ENCODE measurements at regions not wholly inside any gene's neighbourhood (a gene's known extent, or its start where the extent isn't known, plus 50 kb on each side); places are given as distances from the start of the nearest gene placed in this dataset.
"Not testable (repeated sequence)": the region's sequence is repeated elsewhere in the genome, so short reads cannot be mapped to it uniquely, and the experiment has no call there.

DNA sequence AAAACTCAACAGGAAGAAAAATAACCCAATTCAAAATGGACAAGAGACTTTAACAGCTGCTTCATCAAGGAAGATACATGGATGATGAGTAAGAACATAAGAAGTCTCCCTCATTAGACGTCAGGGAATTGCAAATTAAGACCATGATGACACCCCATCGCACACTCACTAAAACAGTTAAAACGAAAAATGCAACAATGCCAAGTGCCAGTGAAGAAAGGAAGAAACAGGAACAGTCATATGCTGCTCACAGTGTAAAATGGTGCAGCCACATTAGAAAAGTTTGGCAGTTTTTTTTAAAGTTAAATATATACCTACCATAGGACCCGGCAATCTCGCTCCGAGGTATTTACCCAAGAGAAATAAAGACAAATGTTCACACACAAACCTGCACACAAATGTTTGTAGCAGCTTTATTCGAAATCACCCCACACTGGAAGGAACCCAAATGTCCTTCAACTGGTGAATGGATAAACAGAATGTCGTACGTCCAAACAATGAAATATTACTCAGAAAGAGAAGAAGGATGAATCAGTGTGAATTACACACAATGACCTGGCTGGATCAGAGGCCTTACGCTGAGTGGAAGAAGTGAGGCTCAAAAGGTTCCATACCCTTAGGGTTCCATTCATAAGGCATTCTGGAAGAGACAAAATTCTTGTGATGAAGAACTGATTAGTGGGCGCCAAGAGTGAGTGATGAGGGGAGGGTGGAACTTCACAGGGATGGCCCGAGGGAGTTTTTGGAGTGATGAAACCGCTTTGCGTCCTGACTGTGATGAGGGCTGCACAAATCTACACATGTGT, 110.3 kb downstream of the C16orf95 start:
- H3K9me3 ChIP-seq (ENCODE audit: low read depth), result no peaks in the 10 kb centered on the region
- TF ChIP-seq, protein P1, sequence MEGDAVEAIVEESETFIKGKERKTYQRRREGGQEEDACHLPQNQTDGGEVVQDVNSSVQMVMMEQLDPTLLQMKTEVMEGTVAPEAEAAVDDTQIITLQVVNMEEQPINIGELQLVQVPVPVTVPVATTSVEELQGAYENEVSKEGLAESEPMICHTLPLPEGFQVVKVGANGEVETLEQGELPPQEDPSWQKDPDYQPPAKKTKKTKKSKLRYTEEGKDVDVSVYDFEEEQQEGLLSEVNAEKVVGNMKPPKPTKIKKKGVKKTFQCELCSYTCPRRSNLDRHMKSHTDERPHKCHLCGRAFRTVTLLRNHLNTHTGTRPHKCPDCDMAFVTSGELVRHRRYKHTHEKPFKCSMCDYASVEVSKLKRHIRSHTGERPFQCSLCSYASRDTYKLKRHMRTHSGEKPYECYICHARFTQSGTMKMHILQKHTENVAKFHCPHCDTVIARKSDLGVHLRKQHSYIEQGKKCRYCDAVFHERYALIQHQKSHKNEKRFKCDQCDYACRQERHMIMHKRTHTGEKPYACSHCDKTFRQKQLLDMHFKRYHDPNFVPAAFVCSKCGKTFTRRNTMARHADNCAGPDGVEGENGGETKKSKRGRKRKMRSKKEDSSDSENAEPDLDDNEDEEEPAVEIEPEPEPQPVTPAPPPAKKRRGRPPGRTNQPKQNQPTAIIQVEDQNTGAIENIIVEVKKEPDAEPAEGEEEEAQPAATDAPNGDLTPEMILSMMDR (IDR thresholded peaks at IDR 0.05; ENCODE audit: low read depth, low read length), result no peak
- H3K27me3 ChIP-seq, result no peaks in the 10 kb centered on the region
- H3K27ac ChIP-seq, result no peak overlapping the region
- peak in 1 of 2 donors; percentile 51 for DNase-seq (ENCODE audit: low read depth in 1 of 2, low spot score in 1 of 2)
- H3K4me3 ChIP-seq, result no peak overlapping the region
- H3K36me3 ChIP-seq, result no peaks in the 10 kb centered on the region
- H3K4me1 ChIP-seq (ENCODE audit: low read depth), result no peaks in the 10 kb centered on the region

DNA sequence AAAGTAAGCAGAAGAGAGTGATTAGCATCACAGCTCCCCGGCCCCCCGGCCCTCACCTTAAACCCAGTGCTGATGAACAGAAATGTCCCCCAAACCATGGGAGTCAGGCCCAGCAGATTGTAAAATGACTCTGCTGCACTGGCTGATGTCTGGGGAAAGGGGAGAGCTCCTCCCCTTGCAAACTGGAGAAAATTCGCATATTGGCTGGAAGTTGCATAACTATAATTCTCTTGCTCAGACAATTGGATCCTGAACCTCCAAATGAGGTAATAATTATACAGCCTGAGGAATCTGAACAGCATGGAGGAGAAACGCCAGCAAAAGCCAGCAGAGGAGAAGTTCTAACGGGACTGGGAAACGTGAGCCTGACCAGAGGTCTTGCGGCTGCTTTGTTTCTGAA, 109.7 kb downstream of the C16orf95 start:
- no peaks in the 10 kb centered on the region for H3K36me3 ChIP-seq
- H3K9me3 ChIP-seq (ENCODE audit: low read depth), result no peaks in the 10 kb centered on the region
- TF ChIP-seq, protein P1 (IDR thresholded peaks at IDR 0.05; ENCODE audit: low read depth, low read length), result no peak
- H3K4me3 ChIP-seq, result no peak overlapping the region
- H3K27me3 ChIP-seq, result no peaks in the 10 kb centered on the region
- H3K4me1 ChIP-seq (ENCODE audit: low read depth), result no peaks in the 10 kb centered on the region
- peak in 1 of 2 donors; percentile 90 for DNase-seq (ENCODE audit: low read depth in 1 of 2, low spot score in 1 of 2)
- no peak overlapping the region for H3K27ac ChIP-seq

DNA sequence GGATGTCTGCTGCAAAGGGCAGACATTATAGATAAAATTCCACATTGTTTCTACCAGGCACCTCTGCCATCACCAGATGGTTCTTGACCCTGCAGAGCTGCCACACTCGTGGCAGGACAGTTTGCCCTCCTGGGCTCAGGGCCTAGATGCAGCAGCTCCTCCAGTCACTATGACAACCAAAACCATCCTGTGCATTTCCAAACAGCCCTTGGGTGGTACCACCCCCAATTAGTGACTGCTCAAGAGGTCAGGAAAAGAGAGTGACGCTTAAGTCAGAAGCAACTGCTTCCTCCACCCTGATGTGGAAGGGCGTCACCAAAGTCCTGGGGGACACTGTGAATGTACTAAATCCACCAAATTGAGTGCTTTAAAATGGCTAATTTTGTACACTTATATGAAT, 109.2 kb downstream of the C16orf95 start:
- no peak overlapping the region for H3K27ac ChIP-seq

DNA sequence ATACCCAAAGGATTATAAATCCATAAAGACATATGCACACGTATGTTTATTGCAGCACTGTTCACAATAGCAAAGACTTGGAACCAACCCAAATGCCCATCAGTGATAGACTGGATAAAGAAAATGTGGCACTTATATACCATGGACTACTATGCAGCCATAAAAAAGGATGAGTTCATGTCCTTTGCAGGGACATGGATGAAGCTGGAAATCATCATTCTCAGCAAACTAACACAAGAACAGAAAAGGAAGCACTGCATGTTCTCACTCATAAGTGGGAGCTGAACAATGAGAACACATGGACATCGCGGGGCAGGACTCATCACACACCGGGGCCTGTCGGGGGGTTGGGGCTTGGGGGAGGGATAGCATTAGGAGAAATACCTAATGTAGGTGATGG, 108.2 kb downstream of the C16orf95 start:
- not testable (repeated sequence) for H3K4me3 ChIP-seq, H3K36me3 ChIP-seq, H3K27me3 ChIP-seq

More for the DNA sequence above, 109.2 kb downstream of the C16orf95 start:
- TF ChIP-seq, protein P1 (IDR thresholded peaks at IDR 0.05; ENCODE audit: low read depth, low read length), result no peak
- Histone ChIP-seq H3K36me3 (no peaks in the 10 kb centered on the region), H3K27me3 (no peaks in the 10 kb centered on the region), H3K9me3 (ENCODE audit: low read depth) (no peaks in the 10 kb centered on the region), H3K4me3 (no peak overlapping the region), H3K4me1 (ENCODE audit: low read depth) (no peaks in the 10 kb centered on the region)
- no peak for DNase-seq (ENCODE audit: low read depth in 1 of 2, low spot score in 1 of 2)

DNA sequence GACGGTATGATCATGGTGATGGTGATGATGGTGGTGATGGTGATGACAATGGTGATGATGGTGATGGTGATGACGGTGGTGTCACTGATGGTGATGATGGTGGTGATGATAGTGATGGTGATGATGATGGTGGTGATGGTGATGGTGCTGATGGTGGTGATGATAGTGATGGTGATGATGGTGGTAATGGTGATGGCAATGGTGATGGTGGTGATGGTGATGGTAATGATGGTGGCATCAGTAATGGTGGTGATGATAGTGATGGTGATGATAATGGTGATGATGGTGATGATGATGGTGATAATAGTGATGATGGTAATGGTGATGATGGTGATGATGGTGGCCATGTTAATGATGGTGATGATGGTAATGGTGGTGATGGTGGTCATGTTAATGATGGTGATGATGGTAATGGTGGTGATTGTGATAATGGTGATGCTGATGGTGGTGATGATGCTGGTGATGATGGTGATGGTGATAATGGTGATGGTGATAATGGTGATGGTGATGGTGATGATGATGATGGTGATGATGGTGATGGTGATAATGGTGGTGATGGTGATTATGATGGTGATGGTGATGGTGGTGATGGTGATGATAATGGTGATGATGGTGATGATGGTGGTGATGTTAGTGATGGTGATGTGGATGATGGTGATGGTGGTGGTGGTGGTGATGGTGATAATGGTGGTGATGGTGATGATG, 107.2 kb downstream of the C16orf95 start:
- Histone ChIP-seq H3K36me3 (no peaks in the 10 kb centered on the region), H3K4me1 (ENCODE audit: low read depth) (no peaks in the 10 kb centered on the region), H3K27me3 (no peaks in the 10 kb centered on the region), H3K4me3 (no peak overlapping the region), H3K9me3 (ENCODE audit: low read depth) (no peaks in the 10 kb centered on the region), H3K27ac (no peak overlapping the region)
- DNase-seq (ENCODE audit: low read depth in 1 of 2, low spot score in 1 of 2), result no peak
- TF ChIP-seq, protein P1 (IDR thresholded peaks at IDR 0.05; ENCODE audit: low read depth, low read length), result no peak

More for the DNA sequence above, 108.2 kb downstream of the C16orf95 start:
- H3K4me1 ChIP-seq (ENCODE audit: low read depth); H3K27ac ChIP-seq; DNase-seq (ENCODE audit: low read depth in 1 of 2, low spot score in 1 of 2); H3K9me3 ChIP-seq (ENCODE audit: low read depth): not testable (repeated sequence)

DNA sequence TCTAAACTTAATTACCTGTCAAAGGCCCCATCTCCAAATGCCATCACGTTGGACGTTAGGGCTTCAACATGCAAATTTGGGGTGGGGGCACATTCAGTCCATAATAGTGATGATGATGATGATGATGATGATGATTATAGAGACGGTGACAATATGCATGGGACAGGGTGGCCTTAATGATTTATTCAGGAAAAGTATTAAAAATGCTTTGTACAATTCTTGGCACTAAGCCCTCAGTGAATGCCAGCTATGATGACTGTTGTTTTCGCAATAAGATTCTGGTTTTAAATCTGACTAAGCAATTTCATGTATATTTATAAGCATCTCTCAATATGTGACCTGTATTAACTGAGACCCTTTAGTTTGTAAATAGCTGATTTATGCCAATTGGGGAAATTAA, 106.3 kb downstream of the C16orf95 start:
- DNase-seq (ENCODE audit: low read depth in 1 of 2, low spot score in 1 of 2), result peak in 1 of 2 donors; percentile 62
- Histone ChIP-seq H3K4me1 (ENCODE audit: low read depth) (no peaks in the 10 kb centered on the region), H3K27ac (no peak overlapping the region), H3K4me3 (no peak overlapping the region), H3K27me3 (no peaks in the 10 kb centered on the region), H3K9me3 (ENCODE audit: low read depth) (no peaks in the 10 kb centered on the region), H3K36me3 (no peaks in the 10 kb centered on the region)
- TF ChIP-seq, protein P1 (IDR thresholded peaks at IDR 0.05; ENCODE audit: low read depth, low read length), result no peak

All from cardiac muscle cell (in vitro differentiated cells and primary cell).